Kasumi-1 (cell line): ENCODE measurements at regions not wholly inside any gene's neighbourhood (a gene's known extent, or its start where the extent isn't known, plus 50 kb on each side); places are given as distances from the start of the nearest gene placed in this dataset.
"Not testable (repeated sequence)": the region's sequence is repeated elsewhere in the genome, so short reads cannot be mapped to it uniquely, and the experiment has no call there.

Experiments used
- DNase-seq, 2 experiments: peaks; one replicate each; lab custom pipeline; 2025; lab: John Stamatoyannopoulos, UW

- DNase-seq: no peak
Measured at GRCh38 chr4:158313566-158313965, 103.3 kb downstream of the TMEM144 start.

DNA sequence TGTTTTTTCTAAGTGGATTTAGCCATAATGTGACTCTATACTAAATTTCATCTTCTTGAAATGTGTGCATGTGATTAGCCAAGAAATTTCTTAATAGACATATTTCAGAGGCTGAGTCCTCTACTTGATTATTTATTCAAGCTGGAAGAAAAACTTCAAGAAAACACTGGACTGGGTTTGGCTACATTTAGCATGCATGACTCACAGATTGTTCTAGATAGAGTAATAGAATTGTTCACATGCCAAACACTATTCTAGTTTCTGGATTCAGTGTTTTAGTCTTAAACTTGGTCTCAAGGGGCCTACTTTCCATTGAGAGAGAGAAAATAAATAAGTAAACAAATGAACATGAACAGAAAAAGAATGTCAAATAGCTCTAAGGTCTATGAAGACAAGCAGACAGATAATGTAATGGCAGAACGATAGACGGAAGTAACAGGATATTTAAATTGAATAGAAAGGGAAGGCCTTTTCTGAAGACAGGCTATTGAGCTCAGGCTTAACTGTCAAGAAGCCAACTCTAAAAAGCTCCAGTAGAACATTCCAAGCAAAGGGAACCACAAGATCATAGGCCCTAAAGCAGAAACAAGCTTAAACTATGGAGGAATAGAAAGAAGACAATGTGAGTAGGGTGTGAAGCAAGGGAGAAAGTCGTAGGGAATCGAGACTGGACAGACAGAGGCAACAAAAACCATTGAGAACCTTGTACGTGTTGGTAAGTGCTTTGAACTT is 104.6 kb downstream of the TMEM144 start:
- no peak for DNase-seq

GRCh38 chr4:158315706-158316105 is 105.4 kb downstream of the TMEM144 start:
- DNase-seq: no peak

GRCh38 chr4:158316264-158316663 is 106.0 kb downstream of the TMEM144 start:
- DNase-seq: no peak

- DNase-seq: no peak
Measured at GRCh38 chr4:158319880-158320279, 109.6 kb downstream of the TMEM144 start.

- DNase-seq: no peak
Measured at GRCh38 chr4:158322109-158322508, 111.8 kb downstream of the TMEM144 start.

DNA sequence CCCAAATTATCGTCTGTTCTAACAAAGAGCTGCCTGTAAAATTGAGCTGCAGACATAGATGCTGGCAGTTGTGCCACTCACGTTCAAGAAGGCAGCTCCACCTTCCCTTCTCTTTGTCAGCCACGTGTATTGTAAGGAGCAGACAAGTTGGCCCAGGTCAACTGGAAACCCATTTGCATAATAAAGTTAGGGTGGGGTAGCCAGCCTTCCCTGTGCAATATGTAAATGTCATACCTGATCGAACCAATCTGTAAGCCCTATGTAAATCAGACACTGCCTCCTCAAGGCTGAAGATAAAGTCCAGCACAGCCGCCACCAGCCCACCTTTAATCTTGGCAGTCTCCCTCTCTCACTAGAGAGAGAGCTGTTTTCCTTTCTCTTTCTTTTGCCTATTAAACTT is 117.2 kb downstream of the TMEM144 start:
- DNase-seq: no peak

GRCh38 chr4:158331863-158332262 is 121.6 kb downstream of the TMEM144 start:
- DNase-seq: no peak

DNA sequence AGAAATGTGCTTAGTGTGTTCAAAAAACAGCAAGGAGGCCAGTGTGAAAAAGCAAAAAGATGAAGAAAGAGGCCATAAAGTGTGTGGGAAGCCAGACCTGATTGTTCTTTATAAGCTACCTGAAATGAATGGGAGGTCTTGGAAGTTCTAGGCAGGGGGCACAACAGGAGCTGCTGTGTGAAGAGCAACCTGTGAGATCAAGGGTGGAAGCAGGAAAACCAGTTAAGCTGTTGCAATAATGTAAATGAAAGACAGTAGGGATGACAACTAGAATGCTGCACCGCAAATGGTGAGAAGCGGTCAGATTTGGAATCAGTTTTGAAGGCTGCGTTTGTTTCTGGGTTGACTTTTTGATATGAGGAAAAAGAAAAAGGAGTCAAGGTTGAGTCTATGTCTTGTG is 123.5 kb downstream of the TMEM144 start:
- DNase-seq: no peak

DNA sequence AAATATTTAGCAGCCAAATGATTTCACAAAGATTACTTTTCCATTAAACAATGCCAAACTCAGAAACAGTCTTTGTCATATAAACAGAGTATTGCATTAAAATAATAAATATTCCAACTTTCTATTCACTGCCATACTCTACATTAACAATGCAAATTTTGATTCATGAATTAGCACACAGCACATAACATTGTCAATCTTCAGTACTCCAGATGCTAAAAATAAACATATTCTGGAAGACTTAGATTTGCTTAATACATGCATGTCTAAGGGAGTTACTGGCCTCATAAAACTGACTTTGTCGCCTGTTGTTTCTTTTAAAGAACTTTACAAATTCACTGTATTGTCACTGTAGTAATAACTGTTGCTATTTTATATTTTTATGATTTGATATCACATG is 131.6 kb downstream of the TMEM144 start:
- DNase-seq: no peak

GRCh38 chr4:158346576-158346975 is 136.3 kb downstream of the TMEM144 start:
- no peak for DNase-seq

GRCh38 chr4:158347556-158347955 is 137.3 kb downstream of the TMEM144 start:
- DNase-seq: no peak

- no peak for DNase-seq
Measured at GRCh38 chr4:158350161-158350560, 139.9 kb downstream of the TMEM144 start.

DNA sequence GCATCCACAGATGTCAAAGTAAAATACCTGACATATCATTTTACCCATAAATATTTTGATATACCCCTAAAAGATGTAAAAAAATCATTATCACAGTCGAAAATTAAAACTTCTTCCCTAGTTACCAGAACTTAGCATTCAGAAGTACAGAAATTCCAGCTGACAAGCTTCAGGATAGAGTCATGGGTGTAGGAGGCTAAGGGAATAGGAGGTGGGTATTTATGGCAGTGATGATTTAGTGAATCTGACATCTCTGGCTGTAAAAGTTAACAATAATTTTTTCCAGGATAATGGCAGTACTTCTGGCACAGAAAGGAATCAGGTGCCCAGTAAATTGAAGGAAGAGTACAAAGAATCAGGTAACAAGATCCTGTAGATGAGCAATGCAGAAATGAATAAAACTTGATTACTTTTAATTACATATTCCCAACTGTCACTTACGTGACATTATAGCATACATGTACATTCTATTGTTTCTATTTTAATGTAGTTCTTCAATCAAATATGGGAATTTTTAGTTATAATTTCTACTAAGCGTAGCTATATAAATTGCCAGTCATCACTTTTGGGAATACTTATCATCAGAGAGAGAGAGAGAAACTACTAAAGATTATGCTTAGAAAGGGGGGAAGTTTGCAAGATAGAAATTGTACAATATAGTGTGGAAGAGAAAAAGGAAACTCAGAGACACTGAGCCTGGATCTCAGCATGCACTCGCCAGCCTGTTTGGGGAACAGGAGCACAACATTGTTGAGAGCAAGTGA is 143.4 kb downstream of the TMEM144 start:
- no peak for DNase-seq

GRCh38 chr4:158356301-158356700 is 146.0 kb downstream of the TMEM144 start:
- DNase-seq: no peak

DNA sequence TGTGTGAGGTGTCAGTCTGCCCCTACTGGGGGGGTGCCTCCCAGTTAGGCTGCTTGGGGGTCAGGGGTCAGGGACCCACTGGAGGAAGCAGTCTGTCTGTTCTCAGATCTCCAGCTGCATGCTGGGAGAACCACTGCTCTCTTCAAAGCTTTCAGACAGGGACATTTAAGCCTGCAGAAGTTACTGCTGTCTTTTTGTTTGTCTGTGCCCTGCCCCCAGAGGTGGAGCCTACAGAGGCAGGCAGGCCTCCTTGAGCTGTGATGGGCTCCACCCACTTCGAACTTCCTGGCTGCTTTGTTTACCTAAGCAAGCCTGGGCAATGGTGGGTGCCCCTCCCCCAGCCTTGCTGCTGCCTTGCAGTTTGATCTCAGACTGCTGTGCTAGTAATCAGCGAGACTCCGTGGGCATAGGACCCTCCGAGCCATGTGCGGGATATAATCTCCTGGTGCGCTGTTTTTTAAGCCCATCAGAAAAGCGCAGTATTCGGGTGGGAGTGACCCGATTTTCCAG is 153.7 kb upstream of the RXFP1 start:
- DNase-seq: not testable (repeated sequence)

DNA sequence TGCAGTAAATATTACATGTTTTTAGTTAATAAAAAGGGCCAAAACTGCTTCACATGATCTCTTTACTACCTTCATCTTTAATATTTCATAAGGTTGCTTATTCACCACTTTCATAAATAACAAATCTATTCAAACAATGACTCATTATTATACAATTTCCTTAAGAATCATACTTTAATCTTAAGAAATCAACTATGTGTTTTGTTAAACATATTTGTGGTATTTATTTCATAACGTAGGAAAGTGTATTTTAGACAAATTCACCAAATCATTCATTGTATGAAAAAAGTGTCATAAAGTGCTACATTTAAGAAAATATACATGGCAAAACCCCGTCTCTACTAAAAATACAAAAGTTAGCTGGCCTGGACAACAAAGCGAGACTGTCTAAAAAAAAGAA is 150.5 kb upstream of the RXFP1 start:
- no peak for DNase-seq

- DNase-seq: no peak
Measured at GRCh38 chr4:158374318-158374717, 147.4 kb upstream of the RXFP1 start.

DNA sequence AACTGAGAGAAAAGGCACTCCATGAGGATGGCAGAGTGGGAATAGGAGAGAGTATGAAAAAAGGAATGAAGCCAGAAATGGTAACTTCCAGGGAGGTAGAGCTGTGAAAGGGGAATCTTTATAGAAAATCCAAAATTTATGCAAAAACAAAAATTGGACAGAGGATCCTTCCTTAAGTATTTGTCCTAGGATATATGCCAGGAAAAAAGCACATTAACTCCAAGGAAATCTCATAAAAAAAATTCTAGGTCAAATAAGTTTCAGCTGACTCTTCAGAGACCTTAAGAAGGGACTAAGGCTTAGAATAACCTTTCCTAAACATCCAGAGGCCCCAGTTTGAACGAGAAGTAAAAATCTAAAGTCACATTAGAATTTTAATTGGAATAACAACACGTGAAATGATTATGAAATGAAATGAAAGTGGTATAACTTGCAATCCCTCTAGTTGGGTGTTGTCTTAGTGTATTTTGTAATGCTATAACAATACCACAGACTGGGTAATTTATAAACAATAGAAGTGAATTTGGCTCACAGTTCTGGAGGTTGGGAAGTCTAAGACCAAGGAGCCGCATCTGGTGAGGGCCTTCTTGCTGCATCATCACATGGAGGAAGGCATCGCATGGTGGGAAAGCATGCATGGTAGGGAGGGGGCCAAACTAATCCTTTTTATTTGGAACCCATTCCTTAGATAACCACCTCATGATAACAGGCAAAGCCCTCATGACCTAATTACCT is 145.4 kb upstream of the RXFP1 start:
- no peak for DNase-seq

DNA sequence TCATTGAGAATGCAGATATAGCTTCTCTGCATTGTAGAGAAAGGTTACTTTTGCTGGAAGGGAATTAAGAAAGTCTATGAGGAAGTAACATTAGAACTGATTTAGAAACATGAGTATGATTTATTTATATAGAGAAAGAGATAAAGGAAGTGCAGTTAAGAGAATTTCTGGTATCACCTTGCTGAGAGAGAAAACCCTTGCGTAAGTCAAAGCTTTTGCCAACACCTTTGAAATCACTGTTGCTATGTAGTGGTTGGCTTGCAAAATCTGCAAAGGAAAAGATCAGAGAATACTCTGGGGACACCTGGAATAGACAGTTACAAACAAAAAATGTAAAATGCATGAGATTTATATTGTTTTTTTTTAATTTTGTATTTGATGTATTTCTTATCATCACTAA is 137.3 kb upstream of the RXFP1 start:
- no peak for DNase-seq

DNA sequence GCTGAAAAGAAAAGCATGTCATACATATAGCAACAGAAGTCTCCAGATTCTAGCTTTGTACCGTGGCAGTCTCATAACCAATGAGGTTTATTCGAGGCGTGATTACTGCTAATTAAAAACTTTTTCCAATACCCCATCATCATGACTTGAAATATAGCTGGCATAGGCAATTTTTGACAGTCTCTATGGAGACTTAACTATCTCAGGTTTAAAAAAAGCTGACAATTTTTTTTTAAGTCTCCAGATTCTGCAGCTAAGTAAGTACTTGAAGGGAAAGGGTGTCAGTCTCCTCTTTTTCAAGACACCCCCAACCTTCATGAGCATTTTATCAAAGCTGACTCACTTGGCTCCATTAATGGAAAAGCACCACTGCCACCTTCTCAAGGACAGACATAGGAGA is 126.3 kb upstream of the RXFP1 start:
- DNase-seq: no peak

- no peak for DNase-seq
Measured at GRCh38 chr4:158395889-158396288, 125.8 kb upstream of the RXFP1 start.

GRCh38 chr4:158397781-158398180 is 123.9 kb upstream of the RXFP1 start:
- no peak for DNase-seq
